ENCODE measurements at regions not wholly inside any gene's neighbourhood (a gene's known extent, or its start where the extent isn't known, plus 50 kb on each side); places are given as distances from the start of the nearest gene placed in this dataset.

DNA sequence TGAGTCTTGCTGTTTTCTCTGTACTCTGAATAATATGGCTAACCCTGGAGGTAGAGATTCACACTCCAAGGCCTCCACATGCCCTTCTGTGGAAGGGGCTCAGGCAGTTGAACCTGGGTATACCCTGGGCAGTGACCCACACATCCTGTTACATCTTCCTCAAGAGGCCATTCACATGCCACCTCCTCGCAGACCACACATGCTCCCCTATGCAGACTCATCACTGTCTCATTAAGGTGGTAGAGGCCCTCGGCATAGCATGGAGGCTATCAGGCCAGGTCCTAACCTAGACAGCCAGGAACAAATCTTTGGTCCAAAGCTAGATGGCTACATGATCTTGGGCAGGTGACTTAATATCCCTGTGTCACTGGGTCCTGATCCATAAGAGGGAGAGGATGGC lies 363.9 kb upstream of the ZNF507 start:
- TF ChIP-seq, protein P1, sequence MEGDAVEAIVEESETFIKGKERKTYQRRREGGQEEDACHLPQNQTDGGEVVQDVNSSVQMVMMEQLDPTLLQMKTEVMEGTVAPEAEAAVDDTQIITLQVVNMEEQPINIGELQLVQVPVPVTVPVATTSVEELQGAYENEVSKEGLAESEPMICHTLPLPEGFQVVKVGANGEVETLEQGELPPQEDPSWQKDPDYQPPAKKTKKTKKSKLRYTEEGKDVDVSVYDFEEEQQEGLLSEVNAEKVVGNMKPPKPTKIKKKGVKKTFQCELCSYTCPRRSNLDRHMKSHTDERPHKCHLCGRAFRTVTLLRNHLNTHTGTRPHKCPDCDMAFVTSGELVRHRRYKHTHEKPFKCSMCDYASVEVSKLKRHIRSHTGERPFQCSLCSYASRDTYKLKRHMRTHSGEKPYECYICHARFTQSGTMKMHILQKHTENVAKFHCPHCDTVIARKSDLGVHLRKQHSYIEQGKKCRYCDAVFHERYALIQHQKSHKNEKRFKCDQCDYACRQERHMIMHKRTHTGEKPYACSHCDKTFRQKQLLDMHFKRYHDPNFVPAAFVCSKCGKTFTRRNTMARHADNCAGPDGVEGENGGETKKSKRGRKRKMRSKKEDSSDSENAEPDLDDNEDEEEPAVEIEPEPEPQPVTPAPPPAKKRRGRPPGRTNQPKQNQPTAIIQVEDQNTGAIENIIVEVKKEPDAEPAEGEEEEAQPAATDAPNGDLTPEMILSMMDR (conservative IDR thresholded peaks at IDR 0.05; ENCODE audit: low read depth): no peak
- DNase-seq (ENCODE audit: low spot score): no peak
- no peak overlapping the region for H3K27ac ChIP-seq
- CTCF ChIA-PET: no interaction called here
- POLR2A ChIA-PET (ENCODE audit: low non-redundant PET): no interaction called here

DNA sequence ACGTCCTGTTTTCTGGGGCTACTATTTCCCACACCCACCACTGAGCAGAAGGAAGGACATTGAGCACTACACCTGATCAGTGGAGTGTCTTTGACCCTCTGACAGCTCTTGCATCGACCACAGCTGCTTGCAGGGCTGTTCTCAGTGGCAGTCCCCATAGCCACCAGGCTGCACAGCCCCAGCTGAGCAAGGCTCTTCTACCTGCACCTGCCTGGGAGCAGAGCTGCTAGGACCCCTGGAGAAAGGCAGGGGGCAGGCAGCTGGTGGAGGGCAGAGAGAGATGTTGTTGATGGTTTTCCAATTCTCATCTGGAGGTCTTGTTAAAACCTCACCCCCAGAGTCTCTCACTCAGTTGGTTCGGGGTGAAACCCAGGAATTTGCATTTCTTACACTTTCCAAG lies 361.8 kb upstream of the ZNF507 start:
- ChIA-PET POLR2A (ENCODE audit: low non-redundant PET) (no interaction called here), CTCF (no interaction called here)
- DNase-seq (ENCODE audit: low spot score): no peak
- TF ChIP-seq, protein P1 (conservative IDR thresholded peaks at IDR 0.05; ENCODE audit: low read depth): no peak
- H3K27ac ChIP-seq: no peak overlapping the region

DNA sequence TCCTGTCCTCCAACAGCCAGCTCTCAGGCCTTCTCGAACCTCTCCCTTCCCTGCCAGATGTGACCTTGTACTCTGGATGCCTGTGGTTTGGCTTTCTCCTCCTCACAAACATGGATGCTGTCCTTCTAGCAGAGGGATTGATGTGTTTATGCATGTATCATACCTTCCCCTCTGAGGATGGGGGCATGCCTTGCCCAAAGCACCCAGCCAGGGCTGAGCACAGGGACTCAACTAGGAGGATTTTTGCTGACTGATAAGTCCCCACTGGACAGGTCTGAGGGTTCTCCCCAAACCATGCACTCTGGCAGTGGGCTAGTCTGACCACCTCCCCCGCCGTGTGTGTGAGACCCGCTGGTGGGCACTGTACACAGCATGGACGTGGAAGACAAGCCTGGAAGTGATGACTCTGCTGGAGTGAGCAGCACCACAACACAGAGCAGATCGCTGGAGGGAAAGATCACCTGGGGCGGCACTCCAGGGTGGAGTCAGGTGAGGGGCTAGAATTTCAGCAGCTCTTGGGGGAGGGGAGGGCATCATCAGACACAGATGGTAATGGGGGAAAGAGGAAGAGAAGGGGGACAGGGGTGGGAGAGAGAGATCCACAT lies 360.3 kb upstream of the ZNF507 start:
- POLR2A ChIA-PET (ENCODE audit: low non-redundant PET): no interaction called here
- no peak overlapping the region for H3K27ac ChIP-seq
- TF ChIP-seq, protein P1 (conservative IDR thresholded peaks at IDR 0.05; ENCODE audit: low read depth): no peak
- CTCF ChIA-PET: no interaction called here
- DNase-seq (ENCODE audit: low spot score): no peak

DNA sequence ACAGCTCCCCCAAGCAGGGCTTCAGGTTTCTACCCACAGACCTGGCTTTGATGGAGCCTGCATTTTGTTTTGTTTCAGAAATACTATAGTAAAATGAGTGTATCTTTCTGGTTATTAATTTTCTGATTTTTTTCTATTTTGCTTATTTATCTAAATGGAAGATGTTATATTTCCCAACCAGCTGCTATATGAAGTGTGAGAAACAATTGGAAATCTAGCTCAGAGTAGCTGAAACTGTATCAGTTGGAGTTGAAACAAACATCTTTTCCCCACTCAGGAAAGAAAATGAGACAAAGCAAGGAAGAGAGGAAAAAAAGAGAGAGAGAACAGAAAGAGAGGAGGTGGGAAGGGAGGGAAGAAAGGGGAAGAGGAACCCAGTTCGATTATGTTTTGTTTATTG lies 358.5 kb upstream of the ZNF507 start:
- POLR2A ChIA-PET (ENCODE audit: low non-redundant PET): no interaction called here
- CTCF ChIA-PET: no interaction called here

DNA sequence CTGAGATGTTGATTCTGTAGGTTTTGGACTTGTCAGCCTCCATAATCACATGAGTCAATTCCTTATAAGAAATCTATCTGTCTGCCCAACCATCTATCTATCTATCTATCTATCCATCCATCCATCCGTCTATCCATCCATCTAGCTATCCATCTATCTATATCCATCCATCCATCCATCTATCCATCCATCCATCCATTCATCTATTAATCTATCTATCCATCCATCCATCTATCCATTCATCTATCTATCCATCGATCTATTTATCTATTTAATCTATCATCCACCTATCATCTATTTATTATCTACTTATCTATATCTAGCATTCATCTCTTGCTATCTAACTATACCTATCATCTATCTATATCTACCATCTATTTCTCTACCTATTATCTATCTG lies 357.2 kb upstream of the ZNF507 start:
- DNase-seq (ENCODE audit: low spot score): no peak
- TF ChIP-seq, protein P1 (conservative IDR thresholded peaks at IDR 0.05; ENCODE audit: low read depth): no peak
- ChIA-PET POLR2A (ENCODE audit: low non-redundant PET) (no interaction called here), CTCF (interaction anchor here (0.6 kb wide), 1 partner anchor 192 kb away, joined by 3 read pairs; no protein-coding TSS in a partner anchor)
- H3K27ac ChIP-seq: no peak overlapping the region

More for the DNA sequence above, 358.5 kb upstream of the ZNF507 start:
- no peak overlapping the region for H3K27ac ChIP-seq
- no peak for DNase-seq (ENCODE audit: low spot score)
- TF ChIP-seq, protein P1 (conservative IDR thresholded peaks at IDR 0.05; ENCODE audit: low read depth): no peak

DNA sequence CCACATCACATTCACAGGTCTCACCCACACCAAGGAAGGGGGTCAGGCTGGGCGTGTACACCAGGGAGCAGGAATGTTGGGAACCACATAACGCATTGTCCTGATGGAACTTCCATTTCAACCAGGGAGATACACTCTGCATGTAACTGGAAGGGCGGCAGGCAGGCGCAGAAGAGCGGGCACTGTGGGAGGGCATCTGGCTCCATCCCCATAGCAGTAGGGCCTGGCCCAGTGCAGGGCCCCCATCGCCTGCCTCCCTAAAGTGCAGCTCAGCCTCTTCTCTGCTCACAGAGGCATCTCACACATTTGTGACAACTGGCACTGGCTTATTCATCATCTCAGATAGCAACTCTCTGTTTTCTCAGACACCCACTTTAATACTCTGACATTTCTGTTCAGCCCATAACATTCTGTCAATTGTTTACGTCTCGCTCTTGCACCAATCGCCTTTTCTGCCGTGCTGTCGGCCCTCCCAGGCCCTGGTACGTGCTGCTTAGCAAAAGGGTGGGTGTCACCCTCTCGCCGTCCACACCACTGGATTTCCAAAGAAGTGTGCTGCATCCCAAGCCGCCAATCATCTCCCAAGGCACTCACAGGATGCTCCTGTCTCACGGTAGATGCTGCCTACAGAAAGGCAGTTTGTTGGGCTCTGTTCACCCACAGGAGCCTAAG lies 353.3 kb upstream of the ZNF507 start:
- DNase-seq (ENCODE audit: low spot score): no peak
- no peak overlapping the region for H3K27ac ChIP-seq
- ChIA-PET CTCF (no interaction called here), POLR2A (ENCODE audit: low non-redundant PET) (no interaction called here)
- TF ChIP-seq, protein P1 (conservative IDR thresholded peaks at IDR 0.05; ENCODE audit: low read depth): no peak
